Vagina (tissue), 2 donors: ENCODE measurements at regions not wholly inside any gene's neighbourhood (a gene's known extent, or its start where the extent isn't known, plus 50 kb on each side); places are given as distances from the start of the nearest gene placed in this dataset.

Experiments
- POLR2A ChIP-seq, 2 donors: fragments of 450-650 bp; IDR thresholded peaks; one replicate each; pipeline ENCODE4 v1.6.1; 2017; ENCODE audit warnings: antibody characterized with exemption in 2 of 2, mild to moderate bottlenecking in 2 of 2, moderate library complexity in 2 of 2
- POLR2AphosphoS5 ChIP-seq, 2 donors: sonication (generic); formaldehyde crosslinking; IDR thresholded peaks; one replicate each; pipeline ENCODE4 v1.9.0; 2017; ENCODE audit warnings: antibody characterized with exemption in 2 of 2, mild to moderate bottlenecking in 2 of 2, low read depth in 1 of 2; ENCODE audit not compliant: insufficient read depth in 1 of 2
- TF ChIP-seq, protein P1 (sequence below), 3 experiments: fragments of 450-650 bp in 2 of 3; fragments of 200-600 bp in 1 of 3; sonication (generic) in 1 of 3; IDR thresholded peaks; one replicate each; pipeline ENCODE4 v1.5.1; 2017 to 2019; ENCODE audit warnings: antibody characterized with exemption in 3 of 3, mild to moderate bottlenecking in 2 of 3, moderate library complexity in 2 of 3

DNA sequence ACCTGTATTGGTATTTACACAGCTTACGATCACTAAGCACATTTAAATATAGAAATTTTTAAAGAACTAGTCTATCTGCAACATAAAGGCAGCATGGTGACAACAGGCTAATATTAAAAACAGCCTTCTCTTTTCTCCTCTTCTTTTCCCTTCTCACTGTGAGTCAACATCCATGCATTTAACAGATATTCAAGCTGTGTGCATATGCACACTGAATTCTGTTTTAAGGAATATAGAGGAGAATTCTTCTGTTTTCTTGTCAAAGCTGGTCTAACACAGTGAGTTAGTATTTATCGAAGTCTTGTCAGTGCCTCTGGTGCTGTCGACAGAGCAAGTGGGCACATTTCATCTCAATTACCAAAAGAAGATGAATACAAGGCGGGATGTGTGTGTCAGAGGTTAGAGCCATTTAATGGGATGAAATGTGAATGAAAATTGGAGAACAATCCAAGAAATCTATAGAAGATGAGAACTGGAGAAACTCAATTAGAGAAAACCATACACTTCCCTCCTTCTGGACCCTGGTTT lies 282.3 kb downstream of the FAT3 start:
- TF ChIP-seq, protein P1, sequence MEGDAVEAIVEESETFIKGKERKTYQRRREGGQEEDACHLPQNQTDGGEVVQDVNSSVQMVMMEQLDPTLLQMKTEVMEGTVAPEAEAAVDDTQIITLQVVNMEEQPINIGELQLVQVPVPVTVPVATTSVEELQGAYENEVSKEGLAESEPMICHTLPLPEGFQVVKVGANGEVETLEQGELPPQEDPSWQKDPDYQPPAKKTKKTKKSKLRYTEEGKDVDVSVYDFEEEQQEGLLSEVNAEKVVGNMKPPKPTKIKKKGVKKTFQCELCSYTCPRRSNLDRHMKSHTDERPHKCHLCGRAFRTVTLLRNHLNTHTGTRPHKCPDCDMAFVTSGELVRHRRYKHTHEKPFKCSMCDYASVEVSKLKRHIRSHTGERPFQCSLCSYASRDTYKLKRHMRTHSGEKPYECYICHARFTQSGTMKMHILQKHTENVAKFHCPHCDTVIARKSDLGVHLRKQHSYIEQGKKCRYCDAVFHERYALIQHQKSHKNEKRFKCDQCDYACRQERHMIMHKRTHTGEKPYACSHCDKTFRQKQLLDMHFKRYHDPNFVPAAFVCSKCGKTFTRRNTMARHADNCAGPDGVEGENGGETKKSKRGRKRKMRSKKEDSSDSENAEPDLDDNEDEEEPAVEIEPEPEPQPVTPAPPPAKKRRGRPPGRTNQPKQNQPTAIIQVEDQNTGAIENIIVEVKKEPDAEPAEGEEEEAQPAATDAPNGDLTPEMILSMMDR (IDR thresholded peaks at IDR 0.05) = no peak
- TF ChIP-seq POLR2A (IDR thresholded peaks at IDR 0.05) (no peak), POLR2AphosphoS5 (IDR thresholded peaks at IDR 0.05; ENCODE audit: insufficient read depth in 1 of 2, low read depth in 1 of 2) (no peak)
